Stimulated activated naive CD8-positive, alpha-beta T cell treated with anti-CD3 and anti-CD28 coated beads, Interleukin-15, Interleukin-2, amounts not matched to agents 100 ng/mL and 50 ng/mL, for 24 hours (primary cell): ENCODE measurements at regions not wholly inside any gene's neighbourhood (a gene's known extent, or its start where the extent isn't known, plus 50 kb on each side); places are given as distances from the start of the nearest gene placed in this dataset.
"Not testable (repeated sequence)": the region's sequence is repeated elsewhere in the genome, so short reads cannot be mapped to it uniquely, and the experiment has no call there.

Experiments used
- H3K27ac Mint-ChIP-seq: one replicate; pipeline ENCODE4 v1.8.0; 2021; ENCODE audit warnings: mild to moderate bottlenecking, mixed read lengths
- H3K27me3 Mint-ChIP-seq: one replicate; pipeline ENCODE4 v1.8.0; 2021; ENCODE audit warnings: mixed read lengths
- H3K36me3 Mint-ChIP-seq: one replicate; pipeline ENCODE4 v1.8.0; 2021; ENCODE audit warnings: low read depth, mixed read lengths
- H3K4me1 Mint-ChIP-seq: one replicate; pipeline ENCODE4 v1.8.0; 2021; ENCODE audit warnings: low read depth, mixed read lengths
- H3K4me3 Mint-ChIP-seq: one replicate; pipeline ENCODE4 v1.8.0; 2021; ENCODE audit warnings: mild to moderate bottlenecking, mixed read lengths
- H3K9me3 Mint-ChIP-seq: one replicate; pipeline ENCODE4 v1.8.0; 2021; ENCODE audit warnings: mixed read lengths

DNA sequence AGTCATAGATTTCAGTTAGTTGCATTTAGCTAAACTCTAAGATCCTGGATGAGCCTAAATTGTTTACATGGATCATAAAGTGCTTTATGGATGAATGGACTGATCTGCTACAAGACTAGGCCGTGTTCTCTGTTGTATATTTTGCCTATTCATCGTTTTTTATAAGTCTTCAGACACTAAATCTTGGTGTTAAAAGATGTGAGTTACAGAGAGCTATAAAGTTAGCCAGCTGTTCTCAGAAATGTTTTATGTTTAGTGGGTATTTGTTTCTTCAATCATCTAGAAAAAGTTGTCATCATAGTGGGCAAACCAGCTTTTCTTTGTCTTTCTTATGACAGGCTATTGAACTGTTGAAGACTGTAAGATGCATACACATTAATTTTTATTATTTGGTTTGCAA, 585.8 kb upstream of the SEMA6A start:
- H3K9me3 Mint-ChIP-seq = peaks cover 5% of the 10 kb centered on the region
- no peaks in the 10 kb centered on the region for H3K36me3 Mint-ChIP-seq
- H3K4me3 Mint-ChIP-seq = no peak overlapping the region
- no peak overlapping the region for H3K27ac Mint-ChIP-seq
- H3K27me3 Mint-ChIP-seq = no peaks in the 10 kb centered on the region
- no peaks in the 10 kb centered on the region for H3K4me1 Mint-ChIP-seq

DNA sequence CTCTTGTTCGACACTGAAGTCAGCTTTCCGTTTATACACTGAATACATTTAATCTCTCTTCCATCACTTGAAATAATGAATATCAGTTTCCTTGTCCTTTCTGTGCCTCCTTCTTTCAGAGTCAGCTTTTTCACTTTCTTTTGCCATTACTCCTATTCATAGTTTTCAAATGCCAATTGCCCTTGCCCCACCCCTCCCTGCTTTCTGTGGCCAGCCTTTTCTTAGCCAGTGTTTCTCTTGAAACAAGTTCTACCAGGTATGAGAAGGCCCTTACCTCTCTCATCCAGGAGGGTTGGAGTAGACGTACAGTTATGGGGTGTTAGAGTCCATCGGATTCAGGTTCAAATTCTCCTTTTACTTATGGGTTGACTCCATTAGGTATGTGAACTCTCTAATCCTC, 574.7 kb upstream of the SEMA6A start:
- no peak overlapping the region for H3K27ac Mint-ChIP-seq

DNA sequence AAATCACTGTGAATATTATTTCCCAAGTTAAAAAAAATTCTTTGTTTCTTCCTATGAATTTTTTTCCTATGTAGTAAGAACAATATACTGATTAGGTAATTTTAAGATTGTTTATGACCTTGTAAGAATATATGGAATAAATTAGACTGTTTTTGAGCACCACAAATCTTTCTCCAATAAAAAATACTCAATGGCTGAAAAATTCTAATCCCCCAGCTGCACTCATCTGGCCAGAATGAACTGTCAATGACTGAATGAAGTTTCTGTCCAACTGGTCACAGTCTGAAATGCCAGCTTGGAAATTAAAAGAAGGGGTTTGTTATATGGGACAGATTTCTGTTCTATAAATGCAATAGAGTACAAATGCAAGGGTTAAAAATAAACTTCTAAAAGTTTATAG, 569.5 kb upstream of the SEMA6A start:
- Mint-ChIP-seq H3K9me3 (peaks cover 5% of the 10 kb centered on the region), H3K36me3 (no peaks in the 10 kb centered on the region), H3K4me1 (no peaks in the 10 kb centered on the region), H3K27ac (no peak overlapping the region), H3K27me3 (no peaks in the 10 kb centered on the region), H3K4me3 (no peak overlapping the region)

More for the DNA sequence above, 574.7 kb upstream of the SEMA6A start:
- Mint-ChIP-seq H3K9me3 (no peaks in the 10 kb centered on the region), H3K4me1 (no peaks in the 10 kb centered on the region), H3K36me3 (no peaks in the 10 kb centered on the region), H3K4me3 (no peak overlapping the region), H3K27me3 (no peaks in the 10 kb centered on the region)

DNA sequence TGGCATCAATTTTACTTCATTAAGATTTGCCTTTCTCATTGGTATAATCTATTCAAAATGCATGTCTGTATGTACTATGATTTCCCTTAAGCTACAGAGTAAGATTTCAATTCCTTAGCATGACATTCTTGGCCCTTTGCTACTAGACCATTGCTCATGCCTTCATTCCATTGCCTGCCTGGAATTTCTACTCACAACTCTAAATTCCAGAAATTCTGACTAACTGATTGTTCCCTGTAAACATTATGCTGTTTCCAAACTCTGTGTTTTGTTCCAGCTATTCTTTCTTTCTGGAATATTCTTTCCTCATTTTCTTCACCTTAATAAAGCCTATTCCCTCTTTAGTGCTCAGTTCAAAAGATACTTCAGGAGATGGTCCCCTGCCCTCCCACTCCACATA, 568.8 kb upstream of the SEMA6A start:
- Mint-ChIP-seq H3K36me3 (no peaks in the 10 kb centered on the region), H3K4me1 (no peaks in the 10 kb centered on the region), H3K9me3 (peaks cover 5% of the 10 kb centered on the region), H3K4me3 (no peak overlapping the region), H3K27me3 (no peaks in the 10 kb centered on the region), H3K27ac (no peak overlapping the region)

DNA sequence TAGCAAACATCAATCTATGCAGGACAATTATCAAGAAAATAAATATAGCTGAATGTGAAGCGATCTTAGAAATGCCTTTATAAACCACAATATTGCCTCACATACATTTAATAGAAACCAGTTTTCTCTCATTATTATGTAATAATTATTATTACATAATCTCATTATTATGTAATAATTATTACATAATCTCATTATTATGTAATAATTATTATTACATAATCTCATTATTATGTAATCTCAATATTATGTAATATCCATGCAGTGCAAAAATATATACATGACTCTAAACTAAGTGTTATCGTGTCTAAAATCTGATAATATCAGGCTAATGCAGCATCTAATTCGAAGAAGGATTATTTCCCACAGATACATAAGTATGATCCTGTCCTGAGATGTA, 563.9 kb upstream of the SEMA6A start:
- Mint-ChIP-seq H3K27ac (no peak overlapping the region), H3K9me3 (peaks cover 5% of the 10 kb centered on the region), H3K4me3 (no peak overlapping the region), H3K4me1 (no peaks in the 10 kb centered on the region), H3K36me3 (no peaks in the 10 kb centered on the region), H3K27me3 (no peaks in the 10 kb centered on the region)

DNA sequence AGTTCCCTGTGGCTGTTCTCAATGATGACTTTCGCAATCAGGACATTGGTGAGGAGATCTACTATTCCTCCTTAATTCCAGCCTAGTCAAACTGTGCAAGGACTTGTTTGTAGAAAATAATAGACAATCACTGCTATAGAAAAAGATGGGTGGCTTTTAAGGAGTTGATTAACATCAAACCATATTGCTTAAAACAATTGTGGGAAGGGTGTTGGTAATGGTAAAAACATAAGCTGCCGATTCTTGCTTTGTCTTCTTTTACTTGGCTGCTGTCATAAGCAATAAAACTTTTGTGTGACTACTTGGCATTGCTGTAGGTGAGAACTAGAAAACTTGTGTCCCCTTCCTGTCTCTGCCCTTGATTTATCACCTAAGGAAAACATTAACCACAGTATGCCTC, 561.2 kb upstream of the SEMA6A start:
- Mint-ChIP-seq H3K4me3 (no peak overlapping the region), H3K4me1 (no peaks in the 10 kb centered on the region), H3K27ac (no peak overlapping the region), H3K27me3 (no peaks in the 10 kb centered on the region), H3K36me3 (no peaks in the 10 kb centered on the region), H3K9me3 (no peaks in the 10 kb centered on the region)

DNA sequence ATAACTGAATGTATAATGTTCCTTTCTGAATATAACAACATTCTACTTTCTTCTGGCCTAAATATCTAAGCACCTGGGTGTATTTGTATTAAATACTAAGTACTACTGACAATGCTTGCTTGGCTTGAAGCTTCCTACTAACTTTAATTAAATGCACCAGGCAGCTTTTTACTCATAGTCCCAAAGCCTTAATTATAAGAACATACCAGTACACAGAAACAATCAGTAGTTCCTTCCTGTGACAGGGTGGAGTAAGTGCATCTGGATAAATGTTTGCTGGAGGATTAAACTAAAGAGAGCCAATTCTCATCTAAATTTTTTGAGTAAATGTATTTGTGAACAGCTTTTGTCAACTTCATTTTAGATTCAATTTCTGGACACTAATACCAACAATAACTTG, 558.6 kb upstream of the SEMA6A start:
- Mint-ChIP-seq H3K36me3 (no peaks in the 10 kb centered on the region), H3K9me3 (no peaks in the 10 kb centered on the region), H3K4me3 (no peak overlapping the region), H3K4me1 (no peaks in the 10 kb centered on the region), H3K27me3 (no peaks in the 10 kb centered on the region), H3K27ac (no peak overlapping the region)

DNA sequence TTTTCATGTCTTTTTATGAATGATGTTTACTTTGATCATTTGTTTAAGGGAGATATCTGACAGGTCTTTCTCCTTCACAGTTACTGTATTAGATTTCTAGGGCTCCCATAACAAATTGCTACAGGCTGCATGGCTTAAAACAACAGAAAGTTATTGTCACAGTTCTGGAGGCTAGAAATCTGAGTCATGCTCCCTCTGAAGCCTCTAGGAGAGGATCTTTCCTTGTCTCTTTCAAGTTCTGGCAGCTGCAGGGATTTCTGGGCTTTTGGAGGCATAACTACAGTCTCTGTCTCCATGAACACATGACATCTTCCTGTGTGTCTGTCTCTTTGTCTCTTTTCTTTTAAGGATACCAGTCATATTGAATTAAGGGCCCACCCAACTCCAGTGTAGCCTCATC, 557.3 kb upstream of the SEMA6A start:
- Mint-ChIP-seq H3K4me3 (no peak overlapping the region), H3K27ac (no peak overlapping the region), H3K36me3 (no peaks in the 10 kb centered on the region), H3K9me3 (no peaks in the 10 kb centered on the region), H3K27me3 (no peaks in the 10 kb centered on the region), H3K4me1 (no peaks in the 10 kb centered on the region)

DNA sequence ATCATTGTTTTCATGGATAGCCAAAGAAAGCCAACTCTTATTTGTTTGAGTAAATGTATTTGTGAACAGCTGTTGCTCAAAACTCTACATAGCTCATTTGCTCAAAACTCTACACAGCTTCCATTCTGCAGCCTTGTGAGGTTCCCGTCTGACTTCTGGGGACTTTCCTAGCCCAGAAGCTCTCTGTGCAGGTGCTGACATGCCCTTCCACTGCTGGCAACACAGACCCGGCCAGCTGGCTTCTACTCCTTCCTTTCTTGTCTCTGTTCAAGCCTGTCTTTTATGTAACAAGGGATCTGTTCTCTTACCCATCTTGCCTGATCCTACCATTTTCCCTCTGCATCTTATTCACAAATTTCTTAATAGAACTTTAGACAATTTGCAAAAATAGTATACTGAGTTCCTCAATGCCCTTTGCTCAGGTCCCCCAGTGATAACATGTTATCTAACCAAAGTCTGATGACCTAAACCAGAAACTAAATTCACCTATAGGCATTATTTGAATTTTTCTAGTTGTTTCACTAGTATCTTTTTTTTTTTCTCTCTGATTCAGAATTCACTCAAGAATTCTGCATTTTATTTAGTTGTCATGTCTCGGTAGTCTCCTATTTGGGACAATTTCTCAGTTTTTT, 556.5 kb upstream of the SEMA6A start:
- H3K4me3 Mint-ChIP-seq = no peak overlapping the region
- no peaks in the 10 kb centered on the region for H3K27me3 Mint-ChIP-seq
- H3K9me3 Mint-ChIP-seq = no peaks in the 10 kb centered on the region
- no peaks in the 10 kb centered on the region for H3K36me3 Mint-ChIP-seq
- H3K4me1 Mint-ChIP-seq = no peaks in the 10 kb centered on the region
- H3K27ac Mint-ChIP-seq = no peak overlapping the region

DNA sequence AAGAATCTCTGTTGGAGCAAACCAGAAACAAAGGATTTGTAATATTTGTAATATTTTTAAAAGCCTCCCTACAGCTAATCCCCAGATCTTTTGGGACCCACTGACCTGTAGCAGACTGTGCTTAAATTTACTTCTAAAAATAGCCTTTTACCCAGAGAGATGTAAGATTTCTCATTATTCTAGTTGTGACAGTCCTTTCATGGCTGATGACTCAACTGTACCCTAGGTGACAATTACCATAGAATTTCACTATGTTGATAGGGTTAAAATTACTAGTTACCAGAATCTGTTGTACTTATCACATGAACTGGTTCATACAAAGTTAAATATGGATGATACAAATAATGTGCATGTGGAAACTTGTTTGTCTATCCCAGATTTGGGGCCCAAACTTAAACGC, 543.9 kb upstream of the SEMA6A start:
- no peaks in the 10 kb centered on the region for H3K36me3 Mint-ChIP-seq
- peaks cover 10% of the 10 kb centered on the region for H3K9me3 Mint-ChIP-seq
- H3K4me3 Mint-ChIP-seq = no peak overlapping the region
- no peaks in the 10 kb centered on the region for H3K4me1 Mint-ChIP-seq
- no peaks in the 10 kb centered on the region for H3K27me3 Mint-ChIP-seq
- no peak overlapping the region for H3K27ac Mint-ChIP-seq

DNA sequence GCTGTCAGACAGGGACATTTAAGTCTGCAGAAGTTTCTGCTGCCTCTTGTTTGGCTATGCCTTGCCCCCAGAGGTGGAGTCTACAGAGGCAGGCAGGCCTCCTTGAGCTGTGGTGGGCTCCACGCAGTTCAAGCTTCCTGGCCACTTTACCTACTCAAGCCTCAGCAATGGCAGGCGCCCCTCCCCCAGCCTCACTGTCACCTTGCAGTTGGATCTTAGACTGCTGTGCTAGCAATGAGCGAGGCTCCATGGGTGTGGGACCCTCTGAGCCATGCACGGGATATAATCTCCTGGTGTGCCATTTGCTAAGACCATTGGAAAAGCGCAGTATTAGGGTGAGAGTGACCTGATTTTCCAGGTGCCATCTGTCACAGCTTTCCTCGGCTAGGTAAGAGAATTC, 542.7 kb upstream of the SEMA6A start:
- H3K9me3 Mint-ChIP-seq, H3K4me3 Mint-ChIP-seq, H3K27me3 Mint-ChIP-seq, H3K27ac Mint-ChIP-seq, H3K4me1 Mint-ChIP-seq, H3K36me3 Mint-ChIP-seq: not testable (repeated sequence)

DNA sequence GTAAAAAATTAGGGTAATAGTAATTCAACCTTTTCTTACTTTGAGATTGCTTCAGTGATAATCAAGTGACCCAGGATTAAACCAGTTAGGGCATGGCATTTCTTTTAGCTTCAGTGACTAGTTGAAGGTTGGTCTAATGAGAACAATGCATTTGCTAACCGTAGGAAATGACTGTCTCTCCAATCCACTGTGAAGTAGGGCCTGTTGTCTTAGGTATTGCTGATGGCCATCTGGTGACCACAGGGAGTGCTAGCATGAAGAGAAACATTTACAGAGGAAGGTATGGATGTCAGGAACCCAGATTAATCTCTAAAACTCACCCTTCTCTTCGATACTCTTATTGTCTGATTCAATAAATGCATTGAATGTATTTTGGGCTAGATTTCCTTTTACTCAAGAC, 535.9 kb upstream of the SEMA6A start:
- H3K9me3 Mint-ChIP-seq = peaks cover 9% of the 10 kb centered on the region
- no peak overlapping the region for H3K4me3 Mint-ChIP-seq
- H3K27ac Mint-ChIP-seq = no peak overlapping the region
- no peaks in the 10 kb centered on the region for H3K27me3 Mint-ChIP-seq
- H3K36me3 Mint-ChIP-seq = no peaks in the 10 kb centered on the region
- H3K4me1 Mint-ChIP-seq = no peaks in the 10 kb centered on the region

DNA sequence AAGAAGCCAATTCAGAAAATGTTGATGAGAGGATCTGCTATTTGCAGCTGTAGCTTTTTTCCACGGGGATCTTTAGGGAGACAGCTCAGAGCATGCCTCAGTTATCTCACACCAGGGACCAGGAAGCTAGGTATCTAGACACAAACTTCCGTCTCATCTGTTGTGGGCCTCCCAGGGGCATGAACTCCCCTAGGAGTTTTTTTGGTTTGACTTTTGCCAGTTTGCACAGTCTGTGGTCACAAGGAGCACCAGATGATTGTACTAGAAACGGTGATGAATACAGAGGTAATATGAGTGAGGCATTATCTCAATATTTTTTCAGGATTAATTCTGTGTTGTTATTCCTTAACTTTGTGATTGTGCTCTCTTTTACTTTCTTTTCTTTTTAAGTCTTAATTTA, 533.2 kb upstream of the SEMA6A start:
- H3K36me3 Mint-ChIP-seq = no peaks in the 10 kb centered on the region
- H3K27me3 Mint-ChIP-seq = no peaks in the 10 kb centered on the region
- H3K27ac Mint-ChIP-seq = no peak overlapping the region
- no peaks in the 10 kb centered on the region for H3K4me1 Mint-ChIP-seq
- no peak overlapping the region for H3K4me3 Mint-ChIP-seq
- peaks cover 4% of the 10 kb centered on the region for H3K9me3 Mint-ChIP-seq

DNA sequence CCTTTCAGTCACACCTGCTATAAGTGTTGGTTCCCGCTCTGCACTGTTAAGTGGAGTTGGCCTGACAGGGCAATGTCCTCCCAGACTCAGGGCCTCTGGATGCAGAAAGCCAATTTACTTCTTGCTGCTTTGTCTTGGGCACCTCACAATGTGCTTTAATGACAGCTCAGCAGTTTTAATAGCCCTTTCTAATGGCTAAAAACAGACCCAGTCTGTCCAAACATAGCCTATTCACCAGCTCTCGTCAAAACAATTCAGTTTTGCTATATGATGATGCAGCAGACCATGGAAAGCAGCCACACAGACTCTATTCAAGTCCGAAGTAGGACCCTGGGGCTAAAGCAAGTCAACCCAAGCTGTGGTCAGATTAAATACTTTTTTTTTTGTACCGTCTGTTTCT, 529.1 kb upstream of the SEMA6A start:
- Mint-ChIP-seq H3K27ac (no peak overlapping the region), H3K36me3 (no peaks in the 10 kb centered on the region), H3K9me3 (peaks cover 4% of the 10 kb centered on the region), H3K27me3 (no peaks in the 10 kb centered on the region), H3K4me3 (no peak overlapping the region), H3K4me1 (no peaks in the 10 kb centered on the region)

DNA sequence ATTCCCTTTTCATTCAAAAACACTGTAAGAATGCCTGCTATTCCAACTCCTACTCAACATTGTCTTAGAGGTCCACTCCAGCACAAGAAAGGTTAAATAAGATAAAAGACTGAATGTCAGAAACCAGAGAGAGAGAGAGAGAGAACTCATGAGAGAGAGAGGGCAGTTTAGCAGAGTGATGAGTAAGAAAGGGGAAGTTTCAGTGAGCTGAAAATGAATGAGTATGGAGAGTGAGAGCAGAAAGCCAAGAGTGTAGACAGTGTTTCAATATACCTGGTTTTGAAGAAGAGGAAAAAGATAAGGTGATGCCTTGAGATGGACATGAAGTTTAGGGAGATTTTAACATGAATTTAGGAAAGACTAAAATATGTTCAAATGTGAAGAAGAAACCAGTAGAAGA, 528.0 kb upstream of the SEMA6A start:
- no peak overlapping the region for H3K27ac Mint-ChIP-seq
- H3K4me1 Mint-ChIP-seq = no peaks in the 10 kb centered on the region
- H3K36me3 Mint-ChIP-seq = no peaks in the 10 kb centered on the region
- no peak overlapping the region for H3K4me3 Mint-ChIP-seq
- H3K27me3 Mint-ChIP-seq = no peaks in the 10 kb centered on the region
- peaks cover 4% of the 10 kb centered on the region for H3K9me3 Mint-ChIP-seq

DNA sequence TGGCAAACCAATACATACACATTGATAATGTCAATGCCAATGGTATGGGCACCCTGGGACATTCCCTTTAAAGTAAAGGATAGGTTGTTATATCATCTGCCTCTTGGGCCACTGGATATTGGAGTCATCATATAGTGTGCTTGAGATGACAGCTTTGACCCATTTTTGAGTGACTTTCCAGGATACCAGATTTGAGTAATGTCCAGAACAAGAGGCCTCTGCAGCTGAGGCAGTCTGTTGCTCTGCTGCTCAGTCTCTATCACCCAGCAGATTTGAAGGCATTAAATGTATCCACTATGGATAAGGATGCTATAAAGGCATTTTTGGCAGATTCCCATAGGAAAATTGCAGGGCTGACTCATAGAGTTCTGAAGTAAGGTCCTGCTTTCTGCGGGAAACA, 525.6 kb upstream of the SEMA6A start:
- no peaks in the 10 kb centered on the region for H3K27me3 Mint-ChIP-seq
- H3K4me3 Mint-ChIP-seq = no peak overlapping the region
- no peak overlapping the region for H3K27ac Mint-ChIP-seq
- H3K36me3 Mint-ChIP-seq = no peaks in the 10 kb centered on the region
- peaks cover 4% of the 10 kb centered on the region for H3K9me3 Mint-ChIP-seq
- H3K4me1 Mint-ChIP-seq = no peaks in the 10 kb centered on the region
